HK-2 (cell line): ENCODE measurements at regions not wholly inside any gene's neighbourhood (a gene's known extent, or its start where the extent isn't known, plus 50 kb on each side); places are given as distances from the start of the nearest gene placed in this dataset.
"Not testable (repeated sequence)": the region's sequence is repeated elsewhere in the genome, so short reads cannot be mapped to it uniquely, and the experiment has no call there.

Source experiments
- DNase-seq: peaks from one replicate; pipeline ENCODE4 v3.0.0-alpha.2; 2018; ENCODE audit not compliant: unreplicated experiment

DNA sequence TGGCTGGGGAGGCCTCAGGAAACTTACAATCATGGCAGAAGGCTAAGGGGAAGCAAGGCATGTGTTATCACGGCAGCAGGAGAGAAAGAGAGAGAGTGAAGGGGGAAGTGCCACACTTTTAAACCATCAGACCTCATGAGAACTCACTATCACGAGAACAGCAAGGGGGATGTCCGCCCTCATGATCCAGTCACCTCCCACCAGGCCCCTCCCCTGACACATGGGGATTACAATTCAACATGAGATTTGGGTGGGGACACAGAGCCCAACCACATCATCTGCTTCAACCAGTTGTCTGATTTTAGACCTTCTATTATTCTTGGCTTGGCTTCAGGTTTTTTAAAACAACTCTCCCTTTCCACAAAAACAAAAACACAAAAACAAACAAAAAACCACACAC lies 93.7 kb upstream of the BASP1 start:
- not testable (repeated sequence) for DNase-seq

DNA sequence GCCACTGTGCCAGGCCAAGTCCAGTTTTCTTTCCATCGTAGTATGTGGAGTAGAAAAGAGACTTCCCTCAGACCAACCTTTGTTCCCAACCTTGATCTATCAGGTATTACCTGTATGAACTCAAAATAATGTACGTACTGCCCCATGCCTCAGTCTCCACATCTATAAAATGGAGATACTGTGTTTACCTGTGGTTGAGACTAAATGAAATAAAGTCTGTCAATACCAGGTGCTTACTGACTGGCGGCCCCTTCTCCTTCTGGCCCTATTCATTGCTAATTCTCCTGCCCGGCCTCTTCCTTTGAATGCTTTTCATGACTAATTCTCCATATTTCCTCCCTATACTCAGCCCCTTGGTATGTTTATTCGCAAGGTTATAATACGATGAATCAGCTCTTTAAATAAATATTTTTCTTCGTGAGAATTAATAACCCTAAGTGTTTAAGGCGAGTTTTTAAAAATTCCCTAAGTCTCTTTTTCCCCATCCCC lies 89.6 kb upstream of the BASP1 start:
- no peak for DNase-seq

DNA sequence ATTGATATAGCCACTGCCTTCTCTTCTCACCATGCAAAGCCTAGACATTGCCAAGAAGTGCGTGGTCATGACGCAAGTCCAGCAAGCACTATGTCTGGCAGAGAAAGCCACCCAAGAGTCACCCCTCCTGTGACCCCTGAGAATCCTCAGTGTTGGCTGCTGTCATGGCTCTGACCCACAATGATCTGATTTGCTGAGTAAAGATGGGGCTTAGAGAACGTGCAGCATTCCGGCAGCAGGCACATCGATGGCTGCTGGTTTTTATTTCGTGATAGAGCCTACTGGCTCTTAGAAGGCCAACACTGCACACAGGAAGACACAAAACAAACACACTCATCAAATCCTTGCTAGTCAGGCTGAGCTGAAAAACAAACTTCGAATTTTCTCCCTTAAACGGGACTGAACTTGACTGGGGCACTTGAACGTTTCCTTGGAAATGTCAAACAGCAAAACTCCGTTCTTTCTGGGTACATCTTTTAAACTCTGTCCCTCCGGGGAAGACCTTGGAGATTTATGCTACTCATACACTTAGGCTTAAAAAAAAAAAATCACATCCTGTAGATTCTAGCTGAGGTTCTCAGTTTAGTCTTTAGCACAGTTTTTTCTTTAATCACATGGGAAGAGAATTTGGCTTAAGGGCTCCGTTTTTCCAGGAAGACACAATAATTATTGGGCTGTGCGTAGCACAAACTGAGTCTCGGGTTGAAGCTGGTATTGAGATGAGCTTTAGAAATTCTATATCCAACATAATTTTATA lies 88.2 kb upstream of the BASP1 start:
- no peak for DNase-seq

DNA sequence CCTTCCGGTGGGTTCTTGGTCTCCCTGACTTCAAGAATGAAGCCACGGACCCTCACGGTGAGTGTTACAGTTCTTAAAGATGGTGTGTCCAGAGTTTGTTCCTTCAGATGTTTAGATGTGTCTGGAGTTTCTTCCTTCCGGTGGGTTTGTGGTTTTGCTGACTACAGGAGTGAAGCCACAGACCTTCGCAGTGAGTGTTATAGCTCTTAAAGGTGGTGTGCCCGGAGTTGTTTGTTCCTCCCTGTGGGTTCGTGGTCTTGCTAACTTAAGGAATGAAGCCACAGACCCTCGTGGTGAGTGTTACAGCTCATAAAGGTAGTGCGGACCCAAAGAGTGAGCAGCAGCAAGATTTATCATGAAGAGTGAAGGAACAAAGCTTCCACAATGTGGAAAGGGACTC lies 87.1 kb upstream of the BASP1 start:
- not testable (repeated sequence) for DNase-seq

DNA sequence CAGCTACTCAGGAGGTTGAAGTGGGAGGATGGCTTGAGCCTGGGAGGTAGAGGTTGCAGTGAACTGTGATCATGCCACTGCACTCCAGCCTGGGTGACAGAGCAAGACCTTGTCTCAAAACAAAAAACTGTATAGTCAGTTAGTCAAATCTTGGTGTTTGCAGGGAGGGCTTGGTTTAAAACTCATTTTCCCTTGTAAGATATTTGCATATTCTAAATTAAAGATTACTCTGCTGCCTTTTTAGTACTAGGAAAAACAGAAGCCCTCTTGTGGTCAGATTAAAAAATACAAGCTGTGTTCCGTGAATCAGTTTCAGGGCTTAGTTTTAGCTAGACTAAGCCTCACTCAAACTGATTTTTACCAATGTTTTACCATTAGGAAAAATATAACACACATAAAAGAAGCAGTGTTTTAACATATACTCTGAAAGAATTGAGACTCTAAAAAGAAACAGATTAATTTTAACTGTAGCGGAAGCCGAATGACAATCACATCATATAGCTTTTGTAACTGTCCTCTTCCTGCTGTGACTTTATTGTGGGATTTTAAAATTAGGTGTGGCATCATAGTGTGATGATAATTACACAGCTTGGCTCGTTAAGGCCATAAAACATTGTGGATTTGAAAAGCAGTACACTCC lies 84.9 kb upstream of the BASP1 start:
- no peak for DNase-seq

DNA sequence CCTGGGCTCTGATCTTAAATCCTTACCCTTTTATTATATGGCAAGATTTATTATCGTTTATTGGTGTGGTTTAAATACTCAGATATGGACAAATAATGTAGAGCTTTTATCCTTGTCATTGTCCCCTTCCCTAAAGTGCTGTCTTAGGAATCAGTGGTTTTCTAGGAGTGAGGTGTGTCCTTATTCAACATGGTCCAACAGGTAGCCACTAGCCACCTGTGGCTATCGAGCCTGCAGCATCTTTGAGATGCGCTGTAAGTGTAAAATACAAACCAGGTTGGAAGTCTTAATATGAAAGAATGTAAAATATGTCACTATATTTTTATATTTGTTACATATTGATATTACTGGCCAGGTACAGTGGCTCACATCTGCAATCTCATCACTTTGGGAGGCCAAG lies 82.4 kb upstream of the BASP1 start:
- no peak for DNase-seq

DNA sequence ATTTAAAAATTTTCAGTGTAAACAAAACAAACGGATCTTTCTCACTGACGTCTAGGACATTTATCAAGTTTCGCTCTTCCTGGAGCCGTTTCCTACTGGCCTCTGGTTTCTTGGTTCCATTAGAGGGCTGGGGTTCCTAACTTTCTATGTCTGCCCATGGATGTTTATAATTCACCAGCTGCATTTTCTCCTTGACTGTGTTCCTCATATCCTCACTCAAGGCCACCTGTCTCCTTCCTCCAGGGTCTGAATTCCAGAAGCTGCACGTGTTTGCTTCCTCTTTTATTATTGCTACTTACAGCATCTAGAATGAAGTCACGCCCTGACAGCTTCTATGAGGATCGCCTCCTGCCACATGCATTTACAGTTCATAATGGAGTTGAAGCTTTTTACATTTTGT lies 74.1 kb upstream of the BASP1 start:
- no peak for DNase-seq

DNA sequence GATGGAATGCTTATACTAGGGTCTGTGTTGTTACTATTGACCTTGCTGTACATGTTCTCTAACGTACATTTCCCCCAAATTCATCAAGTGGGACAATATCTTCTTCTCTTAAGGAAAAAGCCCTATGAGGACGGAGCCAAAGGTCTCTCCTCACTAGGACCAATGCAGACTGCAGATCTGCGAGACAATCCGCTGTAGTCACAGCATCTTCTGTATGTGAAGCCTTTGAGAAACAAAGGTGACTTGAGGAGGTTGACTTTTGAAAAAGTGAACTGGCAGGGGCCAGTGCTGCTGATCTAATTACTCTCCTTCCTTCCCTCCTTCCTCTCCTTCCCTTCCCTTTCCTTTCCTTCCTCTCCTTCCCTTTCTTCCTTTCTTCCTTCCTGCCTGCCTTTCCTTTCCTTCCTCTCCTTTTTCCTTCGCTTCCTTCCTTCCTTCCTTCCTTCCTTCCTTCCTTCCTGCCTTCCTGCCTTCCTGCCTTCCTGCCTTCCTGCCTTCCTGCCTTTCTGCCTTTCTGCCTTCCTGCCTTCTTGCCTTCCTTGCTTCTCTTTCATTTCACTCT lies 71.1 kb upstream of the BASP1 start:
- no peak for DNase-seq

DNA sequence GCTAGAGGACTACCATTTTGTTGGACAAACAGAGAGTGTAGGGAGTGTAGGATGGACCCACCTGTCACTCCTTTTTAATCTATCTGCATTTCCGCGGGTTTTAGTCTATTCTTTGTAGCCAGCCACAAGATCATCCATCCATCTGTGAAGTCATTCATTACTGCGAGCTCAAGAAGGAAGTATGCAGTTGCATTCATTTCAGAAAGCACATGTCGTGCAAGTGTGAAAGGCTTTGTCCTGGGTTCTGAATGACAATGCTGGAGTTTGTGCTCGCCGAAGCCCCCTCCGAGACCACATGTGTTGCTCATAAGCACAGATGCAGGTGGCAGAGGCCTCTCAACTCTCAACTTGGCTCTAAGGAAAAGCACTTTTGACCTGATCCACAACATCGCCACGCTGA lies 70.3 kb upstream of the BASP1 start:
- DNase-seq: no peak

DNA sequence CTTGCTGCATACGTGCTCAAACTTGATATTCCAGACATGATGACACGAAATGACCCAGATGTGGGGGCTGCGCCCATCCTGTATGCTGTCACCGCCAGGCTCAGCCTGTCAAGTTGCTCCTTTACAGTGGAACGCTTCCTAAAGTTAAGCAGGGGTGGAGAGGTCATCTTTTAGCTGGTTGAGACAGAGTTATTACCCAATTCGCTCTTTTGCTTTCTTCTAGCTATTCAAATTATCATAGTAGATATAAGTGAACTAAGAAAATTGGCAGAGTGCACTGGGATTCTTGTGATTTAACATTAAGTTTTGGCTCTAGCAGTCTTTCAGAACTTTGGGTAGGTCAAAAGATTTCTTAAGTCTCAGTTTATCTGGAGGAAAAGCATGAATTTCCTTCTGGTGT lies 69.8 kb upstream of the BASP1 start:
- DNase-seq: no peak

DNA sequence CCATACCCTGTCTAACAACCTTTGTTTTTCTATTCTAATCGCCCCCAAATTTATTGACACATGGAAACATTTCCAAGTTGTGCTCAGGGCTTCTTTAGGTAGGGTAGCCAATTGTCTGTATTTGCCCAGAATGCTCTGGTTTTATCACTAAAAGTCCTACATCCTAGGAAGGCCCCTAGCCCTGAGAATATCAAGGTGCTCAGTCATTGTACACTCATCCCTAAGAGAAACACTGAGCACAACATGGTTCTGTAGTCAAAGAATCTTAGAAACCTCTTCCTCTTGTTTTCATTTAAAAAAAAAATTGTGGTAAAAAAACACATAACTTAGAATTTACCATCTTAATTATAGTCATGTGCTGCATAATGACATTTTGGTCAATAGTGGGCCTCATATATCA lies 69.0 kb upstream of the BASP1 start:
- no peak for DNase-seq

DNA sequence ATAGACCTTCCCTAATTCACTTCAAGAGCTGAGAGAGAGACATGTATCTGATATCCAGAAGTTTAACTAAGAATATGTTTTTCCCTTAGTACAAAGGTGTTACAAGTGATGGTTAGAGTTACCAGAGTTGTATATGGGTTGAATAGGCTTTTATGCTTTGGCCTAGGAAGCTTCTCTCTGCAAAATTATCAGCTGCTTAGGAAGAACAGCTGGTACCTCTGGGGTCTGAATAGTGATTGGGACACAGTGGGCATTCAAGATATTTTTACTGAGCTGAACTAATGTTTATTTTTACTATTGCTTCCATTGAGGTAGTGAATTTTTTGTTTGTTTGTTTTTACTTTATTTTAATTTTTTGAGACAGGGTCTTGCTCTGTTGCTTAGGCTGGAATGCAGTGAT lies 67.6 kb upstream of the BASP1 start:
- DNase-seq: no peak

DNA sequence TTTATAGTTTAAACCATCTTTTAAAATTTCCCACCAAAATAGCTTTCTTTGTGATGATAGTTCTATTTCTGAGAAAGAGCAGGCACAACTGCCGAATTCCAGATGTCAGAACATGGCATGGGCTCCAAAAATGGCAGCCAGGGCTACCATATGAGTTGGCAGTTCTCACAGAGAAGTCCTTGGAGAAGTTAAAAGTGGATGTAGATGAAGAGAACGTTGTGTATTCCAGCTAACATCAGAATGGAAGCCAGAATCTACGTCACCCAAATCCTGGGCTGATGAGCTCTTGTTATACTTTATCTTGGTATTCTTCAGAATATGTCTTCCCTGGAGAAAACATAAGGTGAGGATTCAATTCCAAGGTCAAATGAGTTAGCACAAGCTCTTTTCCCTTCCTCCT lies 66.9 kb upstream of the BASP1 start:
- no peak for DNase-seq

DNA sequence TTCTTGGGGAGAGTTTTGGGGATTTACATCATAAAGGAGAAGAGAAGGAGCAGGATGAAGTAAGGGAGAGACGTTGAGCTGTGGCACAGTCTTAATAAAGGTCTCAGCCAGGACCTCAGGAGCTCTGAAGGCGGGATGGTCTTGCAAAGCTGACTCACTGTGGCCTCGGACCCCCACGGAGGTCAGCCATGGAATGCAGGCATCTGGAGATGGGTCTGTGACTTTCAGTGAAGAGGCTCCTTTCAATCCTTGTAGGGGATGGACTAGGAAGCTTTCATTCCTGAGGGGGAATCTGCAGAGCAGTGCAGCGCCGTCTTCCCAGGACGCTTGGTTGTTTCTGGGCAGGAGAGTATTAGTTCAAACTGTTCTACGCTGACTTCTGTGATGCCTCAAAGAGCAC lies 65.7 kb upstream of the BASP1 start:
- no peak for DNase-seq

DNA sequence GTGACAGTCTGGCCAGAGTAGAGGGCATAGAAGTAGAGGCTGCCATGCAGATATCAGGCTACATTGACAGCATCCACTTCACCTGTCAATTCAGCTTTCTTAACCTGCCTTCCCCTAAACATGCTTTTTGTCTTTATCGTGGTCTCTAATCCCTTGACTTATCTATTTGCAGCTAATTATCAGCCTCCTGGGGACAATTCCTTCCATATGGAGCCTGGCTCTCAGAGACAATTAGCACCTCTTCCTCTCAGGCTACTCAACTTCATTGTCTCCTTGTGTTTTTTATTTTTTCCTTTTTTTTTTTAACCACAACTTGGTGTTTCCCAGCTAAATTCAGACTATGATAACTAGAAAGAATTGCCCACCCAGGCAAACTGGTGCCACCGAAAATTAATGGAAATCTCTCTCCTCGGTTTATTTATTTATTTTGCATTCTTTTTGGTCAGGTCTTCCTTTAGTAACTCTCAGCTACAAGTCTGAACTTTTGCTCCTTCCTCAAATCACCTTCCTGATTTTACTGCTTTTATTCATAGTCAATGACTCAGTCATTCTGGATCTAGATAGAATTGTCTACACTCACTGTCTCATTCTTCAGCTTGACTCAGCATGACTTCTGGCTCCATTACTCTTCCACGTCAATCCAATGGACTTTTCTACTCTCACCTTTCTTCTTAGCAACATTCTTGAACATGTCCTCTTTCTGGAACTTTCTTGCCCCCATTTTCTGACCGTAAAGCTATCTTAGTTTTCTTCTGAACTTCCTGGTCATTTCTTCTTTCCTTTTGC lies 63.0 kb upstream of the BASP1 start:
- no peak for DNase-seq

DNA sequence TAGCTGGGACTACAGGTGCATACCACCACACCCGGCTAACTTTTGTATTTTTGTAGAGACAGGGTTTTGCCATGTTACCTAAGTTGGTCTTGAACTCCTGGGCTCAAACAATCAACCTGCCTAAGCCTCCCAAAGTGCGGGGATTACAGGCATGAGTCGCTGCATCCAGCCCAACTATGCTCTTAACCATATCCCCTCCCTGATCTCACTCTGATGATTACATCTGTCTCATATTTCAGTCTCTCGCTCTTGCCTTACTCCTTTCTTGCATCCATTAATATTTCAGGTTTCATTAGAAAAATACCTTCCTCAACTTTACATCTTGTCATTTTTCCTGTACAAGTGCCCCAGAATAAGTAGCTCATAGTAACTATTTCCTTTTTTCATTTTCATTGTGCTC lies 61.0 kb upstream of the BASP1 start:
- no peak for DNase-seq

DNA sequence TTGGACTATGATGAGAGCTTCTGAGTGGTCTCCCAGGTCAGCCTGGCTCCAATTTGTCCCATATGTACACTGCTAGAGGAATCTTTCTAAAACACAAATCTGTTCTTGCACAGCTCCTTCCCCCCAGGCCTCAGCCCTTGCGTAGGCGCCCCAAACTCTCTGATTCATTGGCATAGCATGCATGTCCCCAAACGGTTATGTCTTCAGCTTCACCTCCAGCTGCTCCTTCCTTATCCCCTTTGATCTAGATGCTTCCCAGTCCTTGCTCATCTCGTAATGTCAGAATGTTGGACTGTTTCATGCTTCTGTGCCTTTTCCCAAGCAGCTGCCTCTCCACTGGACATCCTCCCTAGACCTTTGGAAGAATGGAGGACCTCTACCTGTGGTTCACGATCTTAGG lies 60.1 kb upstream of the BASP1 start:
- DNase-seq: no peak

DNA sequence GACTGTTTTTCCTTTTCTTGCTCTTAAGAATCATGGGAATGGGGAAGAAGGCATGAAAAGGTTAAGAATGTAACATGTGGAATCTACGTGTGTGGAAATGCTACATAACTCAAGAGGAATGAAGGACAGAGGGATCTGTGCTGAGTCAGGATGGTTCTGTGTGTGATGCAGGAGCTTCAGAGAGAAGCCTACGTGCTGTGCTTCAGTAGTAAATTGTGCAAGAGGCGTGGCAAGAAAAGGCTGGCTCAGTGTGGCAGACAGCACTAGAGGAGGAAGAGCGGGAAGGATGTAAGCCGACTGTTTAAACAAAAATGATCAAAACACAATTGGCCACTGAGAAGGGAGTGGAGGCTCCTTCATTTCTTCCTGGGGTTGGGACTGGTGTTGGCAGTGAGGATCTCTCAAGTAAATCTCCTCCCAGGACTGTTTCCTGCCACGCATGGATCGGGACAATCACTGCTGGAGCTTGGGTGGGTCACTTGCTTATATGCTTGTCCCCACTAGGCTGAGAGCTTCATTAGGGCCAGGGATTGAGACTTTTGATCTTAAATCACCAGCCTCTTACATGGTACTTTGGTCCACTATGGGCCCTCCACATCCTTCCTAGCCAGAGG lies 59.4 kb upstream of the BASP1 start:
- peak; percentile 10 for DNase-seq

DNA sequence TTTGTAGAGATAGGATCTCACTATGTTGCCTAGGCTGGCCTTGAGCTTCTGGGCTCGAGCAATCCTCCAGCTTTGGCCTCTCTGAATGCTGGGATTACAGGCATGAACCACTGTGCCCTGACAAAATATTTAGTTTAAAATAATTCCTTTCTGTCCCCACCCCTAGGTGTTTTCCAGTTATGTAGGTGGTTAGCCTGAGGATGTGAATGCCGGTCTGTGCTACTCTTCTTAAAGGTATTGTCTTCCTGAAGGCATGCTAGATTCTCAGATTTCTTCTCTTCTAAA lies 56.7 kb upstream of the BASP1 start:
- DNase-seq: no peak

DNA sequence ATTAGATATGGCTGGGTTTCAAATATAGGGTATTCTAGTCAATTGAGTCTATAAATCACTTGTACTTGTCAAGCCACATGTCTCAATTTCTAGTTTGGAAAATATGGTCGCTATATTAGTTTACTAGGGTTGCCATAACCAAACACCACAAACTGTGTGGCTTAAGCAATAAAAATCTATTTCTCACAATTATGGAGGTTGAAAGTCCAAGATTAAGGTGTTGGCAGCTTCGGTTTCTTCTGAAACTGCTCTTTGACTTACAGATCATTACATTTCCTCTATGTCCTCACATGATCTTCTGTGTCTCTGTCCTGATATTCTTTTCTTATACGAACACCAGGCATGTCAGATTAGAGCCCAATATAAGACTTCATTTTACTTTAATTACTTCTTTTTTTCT lies 55.8 kb upstream of the BASP1 start:
- DNase-seq: no peak

DNA sequence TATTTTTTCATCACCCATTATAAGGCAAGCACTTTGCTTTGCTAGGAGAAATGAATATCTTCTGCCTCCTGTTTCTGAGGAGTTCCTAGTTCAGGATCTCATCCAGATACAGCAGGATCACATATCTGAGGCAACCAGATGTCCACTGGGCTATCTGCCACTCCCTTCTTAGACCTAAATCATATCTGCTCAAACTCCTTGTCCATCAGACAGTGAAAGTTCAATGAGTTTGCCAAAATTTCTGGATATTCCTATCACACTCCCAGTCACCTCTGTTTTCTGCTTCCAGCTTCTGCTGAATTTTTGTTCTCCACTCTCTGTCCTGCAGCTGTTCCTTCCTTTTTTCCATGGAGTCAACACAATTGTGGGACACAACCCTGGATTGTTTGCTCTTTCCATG lies 54.2 kb upstream of the BASP1 start:
- DNase-seq: no peak

DNA sequence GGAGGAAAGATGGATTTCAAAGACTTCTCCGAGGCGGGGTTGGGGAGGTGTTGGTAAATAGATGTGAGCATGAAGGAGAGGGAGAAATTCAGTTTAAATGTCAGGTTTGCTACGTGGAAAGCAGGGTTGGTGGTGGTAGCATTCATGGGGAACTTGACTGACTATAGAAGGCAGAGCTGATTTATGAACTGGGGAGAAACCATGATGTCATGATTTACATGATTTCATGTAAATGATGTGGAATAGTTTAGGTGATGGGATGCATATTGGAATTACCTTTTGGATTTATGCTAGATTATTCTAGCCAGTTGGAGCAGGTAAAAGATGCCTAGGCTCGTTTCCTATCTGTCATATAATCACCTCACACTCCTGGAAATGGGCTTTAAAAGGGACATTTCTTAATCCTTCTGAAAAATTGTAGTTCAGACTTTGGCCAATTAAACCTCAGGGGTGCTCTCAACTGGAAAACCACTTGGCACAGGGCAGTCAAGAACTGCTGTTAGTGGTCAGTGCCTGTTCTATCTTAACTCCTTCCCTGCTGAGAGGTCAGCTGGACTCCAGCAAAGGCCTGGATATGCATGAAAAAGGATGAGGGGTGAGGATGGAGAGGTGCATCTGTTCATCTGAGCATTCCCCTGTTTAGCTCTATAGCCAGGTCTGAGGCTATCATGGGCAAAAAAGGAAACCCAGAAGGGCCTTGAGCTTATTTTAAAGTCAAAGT lies 50.1 kb upstream of the BASP1 start:
- DNase-seq: no peak
